ENCODE measurements at regions not wholly inside any gene's neighbourhood (a gene's known extent, or its start where the extent isn't known, plus 50 kb on each side); places are given as distances from the start of the nearest gene placed in this dataset.

GRCh38 chr11:109798521-109798920 lies 294.7 kb upstream of the ZC3H12C start (continued):
- TF ChIP-seq ZNF462 (CRISPR knock-in tag; IDR thresholded peaks at IDR 0.05) (no peak), CREB1 (CRISPR knock-in tag; IDR thresholded peaks at IDR 0.05; ENCODE audit: low read depth) (no peak), JUNB (IDR thresholded peaks at IDR 0.05; ENCODE audit: unreplicated experiment) (no peak), ETS1 (IDR thresholded peaks at IDR 0.05) (no peak), STAT1 (IDR thresholded peaks at IDR 0.05; ENCODE audit: unreplicated experiment) (no peak), ZNF331 (CRISPR knock-in tag; IDR thresholded peaks at IDR 0.05; ENCODE audit: low read depth) (no peak), EZH2phosphoT487 (IDR thresholded peaks at IDR 0.05; ENCODE audit: unreplicated experiment) (no peak), NANOG (IDR thresholded peaks at IDR 0.05; ENCODE audit: borderline replicate concordance) (no peak), POLR2AphosphoS5 (IDR thresholded peaks at IDR 0.05; ENCODE audit: low read depth) (no peak), ZNF114 (CRISPR knock-in tag; IDR thresholded peaks at IDR 0.05) (no peak), EZH2 (IDR thresholded peaks at IDR 0.05; ENCODE audit: low read depth, unreplicated experiment) (no peak)
